PC-9 (cell line): ENCODE measurements at regions not wholly inside any gene's neighbourhood (a gene's known extent, or its start where the extent isn't known, plus 50 kb on each side); places are given as distances from the start of the nearest gene placed in this dataset.

Experiments
- EZH2 ChIP-seq: fragments of 200-600 bp; sonication (generic); IDR thresholded peaks from 2 replicates; pipeline ENCODE4 v1.8.0; 2017; ENCODE audit warnings: antibody characterized with exemption, low read depth
- TF ChIP-seq, protein P1 (sequence below): fragments of 200-600 bp; sonication (generic); conservative IDR thresholded peaks from 2 replicates; pipeline ENCODE4 v1.6.1; 2017; ENCODE audit warnings: mixed run types, antibody characterized with exemption, mild to moderate bottlenecking, moderate library complexity

DNA sequence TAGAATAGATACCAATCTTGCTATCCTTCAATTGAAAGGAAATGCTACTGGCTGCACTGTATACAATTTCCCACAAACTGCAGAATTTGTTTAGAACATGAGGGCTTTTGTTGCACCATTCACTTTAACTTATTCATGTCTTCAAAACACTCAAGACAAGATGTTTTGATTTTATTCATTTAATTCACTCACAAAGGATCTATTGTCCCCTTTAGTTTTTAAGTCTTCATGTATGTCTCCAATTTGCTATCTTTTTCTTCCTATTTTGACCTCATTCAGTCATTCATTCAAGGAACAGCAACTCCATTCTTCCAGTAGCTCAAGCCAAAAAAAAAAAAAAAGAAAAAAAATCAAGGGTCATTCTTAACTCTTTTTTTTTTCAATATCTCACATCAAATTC, 130.6 kb upstream of the SOX21 start:
- TF ChIP-seq EZH2: no peak
- TF ChIP-seq, protein P1, sequence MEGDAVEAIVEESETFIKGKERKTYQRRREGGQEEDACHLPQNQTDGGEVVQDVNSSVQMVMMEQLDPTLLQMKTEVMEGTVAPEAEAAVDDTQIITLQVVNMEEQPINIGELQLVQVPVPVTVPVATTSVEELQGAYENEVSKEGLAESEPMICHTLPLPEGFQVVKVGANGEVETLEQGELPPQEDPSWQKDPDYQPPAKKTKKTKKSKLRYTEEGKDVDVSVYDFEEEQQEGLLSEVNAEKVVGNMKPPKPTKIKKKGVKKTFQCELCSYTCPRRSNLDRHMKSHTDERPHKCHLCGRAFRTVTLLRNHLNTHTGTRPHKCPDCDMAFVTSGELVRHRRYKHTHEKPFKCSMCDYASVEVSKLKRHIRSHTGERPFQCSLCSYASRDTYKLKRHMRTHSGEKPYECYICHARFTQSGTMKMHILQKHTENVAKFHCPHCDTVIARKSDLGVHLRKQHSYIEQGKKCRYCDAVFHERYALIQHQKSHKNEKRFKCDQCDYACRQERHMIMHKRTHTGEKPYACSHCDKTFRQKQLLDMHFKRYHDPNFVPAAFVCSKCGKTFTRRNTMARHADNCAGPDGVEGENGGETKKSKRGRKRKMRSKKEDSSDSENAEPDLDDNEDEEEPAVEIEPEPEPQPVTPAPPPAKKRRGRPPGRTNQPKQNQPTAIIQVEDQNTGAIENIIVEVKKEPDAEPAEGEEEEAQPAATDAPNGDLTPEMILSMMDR: no peak
